Brain microvascular endothelial cell (primary cell): ENCODE measurements at regions not wholly inside any gene's neighbourhood (a gene's known extent, or its start where the extent isn't known, plus 50 kb on each side); places are given as distances from the start of the nearest gene placed in this dataset.
A peak's percentile ranks its signal among the peaks of the same experiment; 100 is the strongest.

ENCODE experiments used
- DNase-seq: peaks from one replicate; pipeline ENCODE4 v3.0.0-alpha.2; 2020
- H3K27ac ChIP-seq: fragments of 250-450 bp; sonication (Bioruptor Pico); 2 replicates; pipeline ENCODE4 v1.5.1; 2020; ENCODE audit warnings: mild to moderate bottlenecking, moderate library complexity
- H3K27me3 ChIP-seq: fragments of 250-450 bp; sonication (Bioruptor Pico); replicated peaks from 2 replicates; pipeline ENCODE4 v1.5.1; 2020; ENCODE audit warnings: mild to moderate bottlenecking
- H3K36me3 ChIP-seq: fragments of 250-450 bp; sonication (Bioruptor Pico); replicated peaks from 2 replicates; pipeline ENCODE4 v1.5.1; 2020; ENCODE audit warnings: mild to moderate bottlenecking
- H3K4me3 ChIP-seq: 2 replicates; pipeline ENCODE4 v1.5.1; 2011; ENCODE audit warnings: low read depth, mild to moderate bottlenecking, control low read depth, low read length, moderate library complexity
- in situ Hi-C: cut with HindIII; loops from 2 replicates; pipeline ENCODE4 v1.10.0; 2017; ENCODE audit warnings: low sequenced_read_pairs, low pct_ligation_motif_present
- TF ChIP-seq, protein P1 (sequence below): IDR thresholded peaks from 2 replicates; pipeline ENCODE4 v1.5.1; 2011; ENCODE audit warnings: low read depth, mild to moderate bottlenecking, moderate library complexity, low read length, control low read depth, inconsistent platforms; ENCODE audit errors: missing control alignments

GRCh38 chr5:99248066-99248465, 319.3 kb upstream of the CHD1 start:
- in situ Hi-C loops, result no loop called here
- TF ChIP-seq, protein P1, sequence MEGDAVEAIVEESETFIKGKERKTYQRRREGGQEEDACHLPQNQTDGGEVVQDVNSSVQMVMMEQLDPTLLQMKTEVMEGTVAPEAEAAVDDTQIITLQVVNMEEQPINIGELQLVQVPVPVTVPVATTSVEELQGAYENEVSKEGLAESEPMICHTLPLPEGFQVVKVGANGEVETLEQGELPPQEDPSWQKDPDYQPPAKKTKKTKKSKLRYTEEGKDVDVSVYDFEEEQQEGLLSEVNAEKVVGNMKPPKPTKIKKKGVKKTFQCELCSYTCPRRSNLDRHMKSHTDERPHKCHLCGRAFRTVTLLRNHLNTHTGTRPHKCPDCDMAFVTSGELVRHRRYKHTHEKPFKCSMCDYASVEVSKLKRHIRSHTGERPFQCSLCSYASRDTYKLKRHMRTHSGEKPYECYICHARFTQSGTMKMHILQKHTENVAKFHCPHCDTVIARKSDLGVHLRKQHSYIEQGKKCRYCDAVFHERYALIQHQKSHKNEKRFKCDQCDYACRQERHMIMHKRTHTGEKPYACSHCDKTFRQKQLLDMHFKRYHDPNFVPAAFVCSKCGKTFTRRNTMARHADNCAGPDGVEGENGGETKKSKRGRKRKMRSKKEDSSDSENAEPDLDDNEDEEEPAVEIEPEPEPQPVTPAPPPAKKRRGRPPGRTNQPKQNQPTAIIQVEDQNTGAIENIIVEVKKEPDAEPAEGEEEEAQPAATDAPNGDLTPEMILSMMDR, result no peak

GRCh38 chr5:99247346-99247745, 318.5 kb upstream of the CHD1 start:
- DNase-seq, result no peak
- in situ Hi-C loops, result no loop called here
- no peaks in the 10 kb centered on the region for H3K36me3 ChIP-seq
- H3K4me3 ChIP-seq, result no peak overlapping the region
- H3K27ac ChIP-seq, result no peak overlapping the region
- H3K27me3 ChIP-seq, result no peaks in the 10 kb centered on the region
- TF ChIP-seq, protein P1, result no peak

More at GRCh38 chr5:99248066-99248465, 319.3 kb upstream of the CHD1 start:
- H3K36me3 ChIP-seq, result no peaks in the 10 kb centered on the region
- H3K4me3 ChIP-seq, result no peak overlapping the region
- no peak overlapping the region for H3K27ac ChIP-seq
- no peaks in the 10 kb centered on the region for H3K27me3 ChIP-seq
- no peak for DNase-seq

DNA sequence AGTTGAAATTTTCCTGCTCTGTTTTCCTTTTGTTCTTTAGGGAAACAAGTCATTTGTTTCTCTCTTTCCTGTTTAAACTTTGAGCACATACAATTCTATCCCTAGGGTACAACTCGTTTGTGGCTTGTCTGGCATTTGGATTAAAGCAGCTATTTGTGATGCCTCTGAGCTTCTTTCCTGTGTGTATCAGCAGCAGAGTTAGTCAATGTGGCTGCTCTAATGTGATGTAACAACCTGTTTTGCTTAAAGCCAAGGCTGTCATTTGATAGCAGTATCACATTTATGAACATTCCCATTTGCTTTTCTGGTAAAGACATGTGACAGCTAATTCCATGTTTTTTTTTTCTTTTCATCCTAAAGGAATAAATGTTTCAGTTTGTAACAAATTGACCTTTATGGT, 314.3 kb upstream of the CHD1 start:
- no peaks in the 10 kb centered on the region for H3K27me3 ChIP-seq
- H3K36me3 ChIP-seq, result no peaks in the 10 kb centered on the region
- H3K27ac ChIP-seq, result no peak overlapping the region
- no peak overlapping the region for H3K4me3 ChIP-seq
- in situ Hi-C loops, result no loop called here
- DNase-seq, result no peak
- TF ChIP-seq, protein P1, result no peak

- Histone ChIP-seq H3K4me3 (no peak overlapping the region), H3K27me3 (no peaks in the 10 kb centered on the region), H3K27ac (no peak overlapping the region), H3K36me3 (no peaks in the 10 kb centered on the region)
- no peak for DNase-seq
- TF ChIP-seq, protein P1, result no peak
- in situ Hi-C loops, result no loop called here
These were observed 311.1 kb upstream of the CHD1 start for GRCh38 chr5:99239826-99240360.

- in situ Hi-C loops, result no loop called here
- H3K4me3 ChIP-seq, result no peak overlapping the region
- H3K36me3 ChIP-seq, result no peaks in the 10 kb centered on the region
- DNase-seq, result peak; percentile 0
- TF ChIP-seq, protein P1, result no peak
- H3K27ac ChIP-seq, result no peak overlapping the region
- H3K27me3 ChIP-seq, result no peaks in the 10 kb centered on the region
These were observed 262.5 kb upstream of the CHD1 start for GRCh38 chr5:99191206-99191745.

DNA sequence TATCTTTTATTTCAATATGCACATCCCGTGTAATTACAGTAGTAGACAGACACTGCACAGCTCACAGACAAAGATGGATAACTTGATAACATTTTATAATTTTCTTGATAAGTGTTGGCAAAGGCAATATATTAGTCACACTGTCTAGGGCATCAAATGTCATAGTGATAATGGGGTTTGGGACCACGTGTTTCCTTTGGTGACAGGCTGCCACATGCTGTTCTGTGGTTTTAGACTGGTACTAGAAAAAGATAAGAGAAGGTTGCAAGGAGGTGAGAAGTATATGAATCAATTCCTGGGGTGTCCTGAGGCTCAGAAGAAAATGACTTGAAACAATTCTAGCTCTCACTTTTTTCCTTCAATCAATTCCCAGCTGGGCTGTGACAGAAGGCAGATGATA, 258.8 kb upstream of the CHD1 start:
- no peak for DNase-seq
- H3K27ac ChIP-seq, result no peak overlapping the region
- in situ Hi-C loops, result no loop called here

More for the DNA sequence above, 258.8 kb upstream of the CHD1 start:
- TF ChIP-seq, protein P1, result no peak
- H3K4me3 ChIP-seq, result no peak overlapping the region
- H3K36me3 ChIP-seq, result no peaks in the 10 kb centered on the region
- no peaks in the 10 kb centered on the region for H3K27me3 ChIP-seq
